Hematopoietic multipotent progenitor cell treated with erythropoietin and hydrocortisone succinate and interleukin-3 and kit ligand, for 8 days (in vitro differentiated cells): ENCODE measurements at regions not wholly inside any gene's neighbourhood (a gene's known extent, or its start where the extent isn't known, plus 50 kb on each side); places are given as distances from the start of the nearest gene placed in this dataset.
"Not testable (repeated sequence)": the region's sequence is repeated elsewhere in the genome, so short reads cannot be mapped to it uniquely, and the experiment has no call there.

Experiments
- DNase-seq: peaks from one replicate; pipeline ENCODE4 v3.0.0-alpha.2; 2015

GRCh38 chr7:49486974-49487829 lies 286.2 kb upstream of the VWC2 start:
- DNase-seq: no peak

- DNase-seq: no peak
Observed at GRCh38 chr7:49487830-49488140, 285.7 kb upstream of the VWC2 start.

GRCh38 chr7:49488573-49488972 lies 284.9 kb upstream of the VWC2 start:
- DNase-seq: no peak

- DNase-seq: no peak
Observed at GRCh38 chr7:49497471-49497870, 276.0 kb upstream of the VWC2 start.

- DNase-seq: no peak
Observed at GRCh38 chr7:49500741-49501140, 272.7 kb upstream of the VWC2 start.

- not testable (repeated sequence) for DNase-seq
Observed at GRCh38 chr7:49507206-49507605, 266.2 kb upstream of the VWC2 start.

GRCh38 chr7:49513911-49514310 lies 259.5 kb upstream of the VWC2 start:
- DNase-seq: no peak

- DNase-seq: no peak
Observed at GRCh38 chr7:49520951-49521350, 252.5 kb upstream of the VWC2 start.

- DNase-seq: no peak
Observed at GRCh38 chr7:49522111-49522510, 251.3 kb upstream of the VWC2 start.

GRCh38 chr7:49523870-49524269 lies 249.6 kb upstream of the VWC2 start:
- no peak for DNase-seq

- no peak for DNase-seq
Observed at GRCh38 chr7:49527182-49527581, 246.3 kb upstream of the VWC2 start.

GRCh38 chr7:49530481-49530880 lies 243.0 kb upstream of the VWC2 start:
- no peak for DNase-seq

- DNase-seq: no peak
Observed at GRCh38 chr7:49563693-49564378, 209.6 kb upstream of the VWC2 start.

GRCh38 chr7:49564379-49564714 lies 209.1 kb upstream of the VWC2 start:
- no peak for DNase-seq

GRCh38 chr7:49577576-49577975 lies 195.9 kb upstream of the VWC2 start:
- DNase-seq: no peak

GRCh38 chr7:49579408-49579807 lies 194.0 kb upstream of the VWC2 start:
- DNase-seq: no peak

- DNase-seq: no peak
Observed at GRCh38 chr7:49580000-49580399, 193.4 kb upstream of the VWC2 start.

GRCh38 chr7:49580761-49581160 lies 192.7 kb upstream of the VWC2 start:
- no peak for DNase-seq

GRCh38 chr7:49583440-49583839 lies 190.0 kb upstream of the VWC2 start:
- no peak for DNase-seq

GRCh38 chr7:49596701-49597491 lies 176.5 kb upstream of the VWC2 start:
- DNase-seq: no peak

- no peak for DNase-seq
Observed at GRCh38 chr7:49597805-49598204, 175.6 kb upstream of the VWC2 start.

GRCh38 chr7:49611951-49612350 lies 161.5 kb upstream of the VWC2 start:
- no peak for DNase-seq

- DNase-seq: no peak
Observed at GRCh38 chr7:49613759-49614158, 159.7 kb upstream of the VWC2 start.

- DNase-seq: not testable (repeated sequence)
Observed at GRCh38 chr7:49614974-49615373, 158.5 kb upstream of the VWC2 start.
